Heart left ventricle (tissue), 13 donors: ENCODE measurements at regions not wholly inside any gene's neighbourhood (a gene's known extent, or its start where the extent isn't known, plus 50 kb on each side); places are given as distances from the start of the nearest gene placed in this dataset.

Source experiments
- POLR2A ChIP-seq, 2 donors: fragments of 450-650 bp; IDR thresholded peaks; one replicate each; pipeline ENCODE4 v1.6.1; 2017; ENCODE audit warnings: antibody characterized with exemption in 2 of 2, mild to moderate bottlenecking in 2 of 2, moderate library complexity in 2 of 2
- TF ChIP-seq, protein P1 (sequence below), 12 donors: fragments of 200-600 bp; sonication (generic) in 4 of 12; IDR thresholded peaks; one replicate each; pipeline versions ENCODE4 v1.5.0 to v1.8.0; 2018 to 2022; ENCODE audit warnings: antibody characterized with exemption in 12 of 12, mild to moderate bottlenecking in 5 of 12
- donor health status: ischemic (EF 13 %, LVEDD 7.1; RV severe dilation, severe dysfunction).
- donor health status: DM: no; HTN: yes; CAD: no.
- donor health status: DM: no; HTN: no; CAD: no.
- donor health status: ischemic (EF 25% LVEDD 6.9; RV normal size, moderate dysfunction).
- donor health status: ischemic (EF 25% LVEDD 5.7; RV mildly dilated, moderate dysfunction).
- donor health status: ischemic (EF 35%, LVEDD 5.7; RV mildly dilated, moderate dysfunction).
- donor health status: nonischemic (EF 11% LVEDD 7.7; RV severe dilation, severe dysfunction).
- donor health status: DM: yes; HTN: yes; CAD: no.
- donor health status: PGD.
- donor health status: ischemic (EF 29% LVEDD 5.4; RV normal size, mild dysfunction).
- donor health status: nonischemic (EF 23%, LVEDD 6.1; RV moderate dilation, normal function).

DNA sequence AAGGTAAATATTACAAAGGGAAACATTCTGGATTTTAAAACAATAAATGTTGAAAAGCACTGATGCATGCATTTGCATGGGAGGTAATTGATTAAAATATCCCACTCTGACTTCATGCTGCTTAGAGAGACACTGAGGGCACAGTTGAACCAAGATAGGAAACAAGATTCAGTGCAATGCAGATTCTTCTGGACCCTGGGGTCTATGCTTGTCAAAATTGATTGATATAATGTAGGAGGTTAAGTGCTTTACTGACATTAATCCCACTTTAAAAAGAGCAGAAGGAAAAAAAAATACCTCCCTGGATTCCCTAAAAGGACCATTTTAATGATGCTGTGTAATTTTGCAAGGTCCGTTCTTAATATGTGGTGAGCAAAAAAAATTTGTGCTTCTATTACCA lies 454.2 kb downstream of the GABRB3 start:
- TF ChIP-seq, protein P1, sequence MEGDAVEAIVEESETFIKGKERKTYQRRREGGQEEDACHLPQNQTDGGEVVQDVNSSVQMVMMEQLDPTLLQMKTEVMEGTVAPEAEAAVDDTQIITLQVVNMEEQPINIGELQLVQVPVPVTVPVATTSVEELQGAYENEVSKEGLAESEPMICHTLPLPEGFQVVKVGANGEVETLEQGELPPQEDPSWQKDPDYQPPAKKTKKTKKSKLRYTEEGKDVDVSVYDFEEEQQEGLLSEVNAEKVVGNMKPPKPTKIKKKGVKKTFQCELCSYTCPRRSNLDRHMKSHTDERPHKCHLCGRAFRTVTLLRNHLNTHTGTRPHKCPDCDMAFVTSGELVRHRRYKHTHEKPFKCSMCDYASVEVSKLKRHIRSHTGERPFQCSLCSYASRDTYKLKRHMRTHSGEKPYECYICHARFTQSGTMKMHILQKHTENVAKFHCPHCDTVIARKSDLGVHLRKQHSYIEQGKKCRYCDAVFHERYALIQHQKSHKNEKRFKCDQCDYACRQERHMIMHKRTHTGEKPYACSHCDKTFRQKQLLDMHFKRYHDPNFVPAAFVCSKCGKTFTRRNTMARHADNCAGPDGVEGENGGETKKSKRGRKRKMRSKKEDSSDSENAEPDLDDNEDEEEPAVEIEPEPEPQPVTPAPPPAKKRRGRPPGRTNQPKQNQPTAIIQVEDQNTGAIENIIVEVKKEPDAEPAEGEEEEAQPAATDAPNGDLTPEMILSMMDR (IDR thresholded peaks at IDR 0.05) = no peak
- TF ChIP-seq POLR2A (IDR thresholded peaks at IDR 0.05) = no peak
